WTC11 (cell line): ENCODE measurements at regions not wholly inside any gene's neighbourhood (a gene's known extent, or its start where the extent isn't known, plus 50 kb on each side); places are given as distances from the start of the nearest gene placed in this dataset.

Source experiments
- IRF2 ChIP-seq: sonication (generic); formaldehyde crosslinking; IDR thresholded peaks from 2 replicates; pipeline ENCODE4 v1.8.0; 2022; ENCODE audit warnings: low read depth, missing genetic modification reagents, borderline replicate concordance
- JUN ChIP-seq: sonication (generic); formaldehyde crosslinking; IDR thresholded peaks from 2 replicates; pipeline ENCODE4 v1.8.0; 2023; ENCODE audit warnings: mild to moderate bottlenecking, missing genetic modification reagents
- NFATC4 ChIP-seq: fragments of 250-450 bp; sonication (Bioruptor Pico); IDR thresholded peaks from 2 replicates; pipeline ENCODE4 v1.9.0; 2021; ENCODE audit warnings: mild to moderate bottlenecking
- SP1 ChIP-seq: sonication (generic); formaldehyde crosslinking; conservative IDR thresholded peaks from 2 replicates; pipeline ENCODE4 v1.8.1; 2022; ENCODE audit warnings: missing genetic modification reagents
- TF ChIP-seq, protein P1 (sequence below): sonication (generic); formaldehyde crosslinking; IDR thresholded peaks from 2 replicates; pipeline ENCODE4 v1.8.0; 2022; ENCODE audit warnings: mild to moderate bottlenecking, missing genetic modification reagents
- TF ChIP-seq, protein P2 (sequence below): fragments of 200-600 bp; IDR thresholded peaks from 2 replicates; pipeline ENCODE4 v1.8.0; 2022; ENCODE audit warnings: antibody characterized with exemption
- TF ChIP-seq, protein P3 (sequence below): sonication (generic); formaldehyde crosslinking; IDR thresholded peaks from 2 replicates; pipeline ENCODE4 v1.8.1; 2022; ENCODE audit warnings: mild to moderate bottlenecking, moderate library complexity, missing genetic modification reagents

DNA sequence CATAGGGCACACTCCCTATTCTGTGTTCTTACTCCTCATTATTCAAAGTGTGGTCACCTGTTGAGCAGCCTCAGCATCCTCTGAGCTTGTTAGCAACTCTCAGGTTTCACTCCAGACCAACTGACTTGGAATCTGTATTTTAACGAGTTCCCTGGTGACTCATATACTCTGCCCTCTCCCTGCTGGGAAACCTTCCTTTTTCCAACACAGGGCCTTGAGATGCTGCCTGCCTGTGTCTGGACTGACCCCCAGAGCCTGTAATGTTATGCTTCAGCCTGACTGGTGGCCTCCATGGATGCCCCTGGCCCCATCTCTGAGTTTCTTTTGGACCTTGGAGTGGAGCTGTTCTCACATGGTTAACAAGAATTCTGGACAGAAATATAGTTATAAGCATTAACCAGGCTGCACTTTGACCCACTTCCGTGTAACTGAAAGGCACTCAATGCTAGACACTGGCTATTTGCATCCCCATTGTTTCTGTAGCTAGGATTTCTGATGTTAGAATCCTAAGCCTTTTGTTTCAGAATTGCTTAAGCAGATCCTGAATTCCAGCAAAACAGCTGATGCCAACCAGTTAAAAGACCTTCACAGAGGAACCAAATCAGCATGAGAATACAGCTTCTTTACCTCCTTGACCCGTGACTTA is 262.6 kb downstream of the STIM2 start:
- TF ChIP-seq, protein P1, sequence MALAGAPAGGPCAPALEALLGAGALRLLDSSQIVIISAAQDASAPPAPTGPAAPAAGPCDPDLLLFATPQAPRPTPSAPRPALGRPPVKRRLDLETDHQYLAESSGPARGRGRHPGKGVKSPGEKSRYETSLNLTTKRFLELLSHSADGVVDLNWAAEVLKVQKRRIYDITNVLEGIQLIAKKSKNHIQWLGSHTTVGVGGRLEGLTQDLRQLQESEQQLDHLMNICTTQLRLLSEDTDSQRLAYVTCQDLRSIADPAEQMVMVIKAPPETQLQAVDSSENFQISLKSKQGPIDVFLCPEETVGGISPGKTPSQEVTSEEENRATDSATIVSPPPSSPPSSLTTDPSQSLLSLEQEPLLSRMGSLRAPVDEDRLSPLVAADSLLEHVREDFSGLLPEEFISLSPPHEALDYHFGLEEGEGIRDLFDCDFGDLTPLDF (CRISPR knock-in tag) = no peak
- TF ChIP-seq, protein P2, sequence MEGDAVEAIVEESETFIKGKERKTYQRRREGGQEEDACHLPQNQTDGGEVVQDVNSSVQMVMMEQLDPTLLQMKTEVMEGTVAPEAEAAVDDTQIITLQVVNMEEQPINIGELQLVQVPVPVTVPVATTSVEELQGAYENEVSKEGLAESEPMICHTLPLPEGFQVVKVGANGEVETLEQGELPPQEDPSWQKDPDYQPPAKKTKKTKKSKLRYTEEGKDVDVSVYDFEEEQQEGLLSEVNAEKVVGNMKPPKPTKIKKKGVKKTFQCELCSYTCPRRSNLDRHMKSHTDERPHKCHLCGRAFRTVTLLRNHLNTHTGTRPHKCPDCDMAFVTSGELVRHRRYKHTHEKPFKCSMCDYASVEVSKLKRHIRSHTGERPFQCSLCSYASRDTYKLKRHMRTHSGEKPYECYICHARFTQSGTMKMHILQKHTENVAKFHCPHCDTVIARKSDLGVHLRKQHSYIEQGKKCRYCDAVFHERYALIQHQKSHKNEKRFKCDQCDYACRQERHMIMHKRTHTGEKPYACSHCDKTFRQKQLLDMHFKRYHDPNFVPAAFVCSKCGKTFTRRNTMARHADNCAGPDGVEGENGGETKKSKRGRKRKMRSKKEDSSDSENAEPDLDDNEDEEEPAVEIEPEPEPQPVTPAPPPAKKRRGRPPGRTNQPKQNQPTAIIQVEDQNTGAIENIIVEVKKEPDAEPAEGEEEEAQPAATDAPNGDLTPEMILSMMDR = no peak
- TF ChIP-seq SP1 (CRISPR knock-in tag) (no peak), IRF2 (CRISPR knock-in tag) (no peak), NFATC4 (CRISPR knock-in tag) (no peak), JUN (CRISPR knock-in tag) (no peak)
- TF ChIP-seq, protein P3, sequence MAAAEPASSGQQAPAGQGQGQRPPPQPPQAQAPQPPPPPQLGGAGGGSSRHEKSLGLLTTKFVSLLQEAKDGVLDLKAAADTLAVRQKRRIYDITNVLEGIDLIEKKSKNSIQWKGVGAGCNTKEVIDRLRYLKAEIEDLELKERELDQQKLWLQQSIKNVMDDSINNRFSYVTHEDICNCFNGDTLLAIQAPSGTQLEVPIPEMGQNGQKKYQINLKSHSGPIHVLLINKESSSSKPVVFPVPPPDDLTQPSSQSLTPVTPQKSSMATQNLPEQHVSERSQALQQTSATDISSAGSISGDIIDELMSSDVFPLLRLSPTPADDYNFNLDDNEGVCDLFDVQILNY (CRISPR knock-in tag) = no peak
